RWPE2 (cell line): ENCODE measurements at regions not wholly inside any gene's neighbourhood (a gene's known extent, or its start where the extent isn't known, plus 50 kb on each side); places are given as distances from the start of the nearest gene placed in this dataset.
A peak's percentile ranks its signal among the peaks of the same experiment; 100 is the strongest.

Experiments used
- ATAC-seq: fragments of 200-7000 bp; cut with Tn5 transposase; 3 replicates; pipeline ENCODE4 v1.9.1; 2021; ENCODE audit warnings: low read depth
- DNase-seq: peaks from one replicate; pipeline ENCODE4 v3.0.0-alpha.2; 2020; ENCODE audit warnings: low spot score
- H3K27ac ChIP-seq: fragments of 450-650 bp; 2 replicates; pipeline ENCODE4 v1.5.1; 2017; ENCODE audit warnings: mild to moderate bottlenecking; ENCODE audit not compliant: poor library complexity, severe bottlenecking
- H3K27me3 ChIP-seq: fragments of 250-450 bp; sonication (Bioruptor Pico); 2 replicates; pipeline ENCODE4 v1.5.1; 2021; ENCODE audit warnings: mild to moderate bottlenecking, moderate library complexity; ENCODE audit not compliant: insufficient read depth, poor library complexity, severe bottlenecking
- H3K36me3 ChIP-seq: fragments of 250-450 bp; sonication (Bioruptor Pico); 2 replicates; pipeline ENCODE4 v1.5.1; 2020; ENCODE audit warnings: low read depth, mild to moderate bottlenecking, moderate library complexity
- H3K4me1 ChIP-seq: fragments of 250-450 bp; sonication (Bioruptor Pico); 2 replicates; pipeline ENCODE4 v1.5.1; 2021; ENCODE audit warnings: mild to moderate bottlenecking, moderate library complexity; ENCODE audit not compliant: insufficient read depth, poor library complexity, severe bottlenecking
- H3K4me3 ChIP-seq: fragments of 250-450 bp; sonication (Bioruptor Pico); 2 replicates; pipeline ENCODE4 v1.5.1; 2021; ENCODE audit warnings: mild to moderate bottlenecking, moderate library complexity; ENCODE audit not compliant: severe bottlenecking
- H3K9me3 ChIP-seq: fragments of 250-450 bp; sonication (Bioruptor Pico); 2 replicates; pipeline ENCODE4 v1.5.1; 2021; ENCODE audit warnings: mild to moderate bottlenecking, moderate library complexity; ENCODE audit not compliant: severe bottlenecking
- CTCF ChIP-seq: fragments of 450-650 bp; IDR thresholded peaks from one replicate; pipeline ENCODE4 v1.5.1; 2017; ENCODE audit warnings: mild to moderate bottlenecking, moderate library complexity; ENCODE audit not compliant: poor library complexity, severe bottlenecking

GRCh38 chr11:100545556-100545955 is 141.5 kb upstream of the ARHGAP42 start:
- Histone ChIP-seq H3K36me3 (no peaks in the 10 kb centered on the region), H3K4me1 (peaks cover 8% of the 10 kb centered on the region), H3K27me3 (no peaks in the 10 kb centered on the region), H3K4me3 (no peak overlapping the region), H3K9me3 (no peaks in the 10 kb centered on the region), H3K27ac (no peak overlapping the region)
- no peak for TF ChIP-seq CTCF
- DNase-seq (no peak), ATAC-seq (no peak)

- DNase-seq, result no peak
- no peaks in the 10 kb centered on the region for H3K9me3 ChIP-seq
- H3K27me3 ChIP-seq, result no peaks in the 10 kb centered on the region
- H3K4me1 ChIP-seq, result peaks cover 8% of the 10 kb centered on the region
- H3K4me3 ChIP-seq, result no peak overlapping the region
- no peak for TF ChIP-seq CTCF
- no peaks in the 10 kb centered on the region for H3K36me3 ChIP-seq
- ATAC-seq, result no peak
- H3K27ac ChIP-seq, result no peak overlapping the region
These were observed 141.1 kb upstream of the ARHGAP42 start for GRCh38 chr11:100545970-100546369.

GRCh38 chr11:100546714-100547113 is 140.4 kb upstream of the ARHGAP42 start:
- no peaks in the 10 kb centered on the region for H3K36me3 ChIP-seq
- no peaks in the 10 kb centered on the region for H3K27me3 ChIP-seq
- DNase-seq (peak; percentile 70), ATAC-seq (peak; percentile 97)
- H3K9me3 ChIP-seq, result no peaks in the 10 kb centered on the region
- peaks cover 8% of the 10 kb centered on the region for H3K4me1 ChIP-seq
- peak overlapping the region; percentile 28 for H3K27ac ChIP-seq
- no peak for TF ChIP-seq CTCF
- no peak overlapping the region for H3K4me3 ChIP-seq

GRCh38 chr11:100550298-100550697 is 136.8 kb upstream of the ARHGAP42 start:
- no peaks in the 10 kb centered on the region for H3K27me3 ChIP-seq
- no peak for TF ChIP-seq CTCF

GRCh38 chr11:100550912-100551632 is 136.0 kb upstream of the ARHGAP42 start:
- Histone ChIP-seq H3K27ac (no peak overlapping the region), H3K36me3 (no peaks in the 10 kb centered on the region), H3K4me3 (no peak overlapping the region), H3K4me1 (peaks cover 8% of the 10 kb centered on the region), H3K9me3 (no peaks in the 10 kb centered on the region), H3K27me3 (no peaks in the 10 kb centered on the region)
- TF ChIP-seq CTCF, result no peak
- DNase-seq, result no peak
- no peak for ATAC-seq

More at GRCh38 chr11:100550298-100550697, 136.8 kb upstream of the ARHGAP42 start:
- H3K4me3 ChIP-seq, result no peak overlapping the region
- no peak for ATAC-seq
- peaks cover 8% of the 10 kb centered on the region for H3K4me1 ChIP-seq
- H3K9me3 ChIP-seq, result no peaks in the 10 kb centered on the region
- H3K36me3 ChIP-seq, result no peaks in the 10 kb centered on the region
- no peak for DNase-seq
- no peak overlapping the region for H3K27ac ChIP-seq
